ENCODE measurements at regions not wholly inside any gene's neighbourhood (a gene's known extent, or its start where the extent isn't known, plus 50 kb on each side); places are given as distances from the start of the nearest gene placed in this dataset.
A peak's percentile ranks its signal among the peaks of the same experiment; 100 is the strongest.

- peaks cover 18% of the 10 kb centered on the region for H3K27me3 Mint-ChIP-seq (ENCODE audit: insufficient read depth)
- no peaks in the 10 kb centered on the region for H3K36me3 Mint-ChIP-seq (ENCODE audit: low read depth)
- H3K4me1 Mint-ChIP-seq: peaks cover 4% of the 10 kb centered on the region
- no peak overlapping the region for H3K4me3 ChIP-seq (ENCODE audit: low read length)
- TF ChIP-seq CTCF (conservative IDR thresholded peaks at IDR 0.05): no peak
- 84 to 98% methylated on average over 4 of the region's 4 CpGs for WGBS, 2 experiments (ENCODE audit: insufficient coverage in 1 of 2, insufficient read length in 1 of 2)
- H3K4me3 Mint-ChIP-seq: no peak overlapping the region
- H3K27ac ChIP-seq (ENCODE audit: low read depth, low read length): no peak overlapping the region
- H3K9ac ChIP-seq (ENCODE audit: extremely low read depth, low read length, poor library complexity, severe bottlenecking): no peak overlapping the region
- no peaks in the 10 kb centered on the region for H3K4me1 ChIP-seq (ENCODE audit: control insufficient read depth, insufficient read depth, low read length)
- H3K27me3 ChIP-seq (ENCODE audit: control insufficient read depth, insufficient read depth, low read length, poor library complexity, severe bottlenecking): no peaks in the 10 kb centered on the region
- no peak overlapping the region for H3K27ac Mint-ChIP-seq
- H3K9me3 Mint-ChIP-seq: no peaks in the 10 kb centered on the region
- no peaks in the 10 kb centered on the region for H3K9me3 ChIP-seq (ENCODE audit: control insufficient read depth, low read length)
- H3K36me3 ChIP-seq (ENCODE audit: control insufficient read depth, insufficient read depth, low read length): no peaks in the 10 kb centered on the region
- no peak for DNase-seq
Measured at GRCh38 chr3:23668430-23668904, 137.3 kb upstream of the UBE2E1 start.

GRCh38 chr3:23669541-23670255 lies 136.1 kb upstream of the UBE2E1 start:
- H3K4me3 ChIP-seq (ENCODE audit: low read length): no peak overlapping the region
- H3K36me3 ChIP-seq (ENCODE audit: control insufficient read depth, insufficient read depth, low read length): no peaks in the 10 kb centered on the region
- no peaks in the 10 kb centered on the region for H3K36me3 Mint-ChIP-seq (ENCODE audit: low read depth)
- H3K4me3 Mint-ChIP-seq: no peak overlapping the region
- DNase-seq: no peak
- peak overlapping the region; percentile 49 for H3K27ac ChIP-seq (ENCODE audit: low read depth, low read length)
- H3K4me1 Mint-ChIP-seq: peaks cover 4% of the 10 kb centered on the region
- H3K9me3 ChIP-seq (ENCODE audit: control insufficient read depth, low read length): no peaks in the 10 kb centered on the region
- no peaks in the 10 kb centered on the region for H3K9me3 Mint-ChIP-seq
- H3K27me3 Mint-ChIP-seq (ENCODE audit: insufficient read depth): peaks cover 18% of the 10 kb centered on the region
- no peak overlapping the region for H3K27ac Mint-ChIP-seq
- peaks cover 2% of the 10 kb centered on the region for H3K27me3 ChIP-seq (ENCODE audit: control insufficient read depth, insufficient read depth, low read length, poor library complexity, severe bottlenecking)
- no peak overlapping the region for H3K9ac ChIP-seq (ENCODE audit: extremely low read depth, low read length, poor library complexity, severe bottlenecking)
- H3K4me1 ChIP-seq (ENCODE audit: control insufficient read depth, insufficient read depth, low read length): no peaks in the 10 kb centered on the region
- WGBS, 2 experiments (ENCODE audit: insufficient coverage in 1 of 2, insufficient read length in 1 of 2): 89 to 92% methylated on average over 7 to 8 of the region's 8 CpGs
- no peak for TF ChIP-seq CTCF (conservative IDR thresholded peaks at IDR 0.05)

GRCh38 chr3:23671851-23672589 lies 133.7 kb upstream of the UBE2E1 start:
- Histone ChIP-seq H3K9ac (ENCODE audit: extremely low read depth, low read length, poor library complexity, severe bottlenecking) (no peak overlapping the region), H3K9me3 (ENCODE audit: control insufficient read depth, low read length) (no peaks in the 10 kb centered on the region), H3K27me3 (ENCODE audit: control insufficient read depth, insufficient read depth, low read length, poor library complexity, severe bottlenecking) (peaks cover 20% of the 10 kb centered on the region), H3K36me3 (ENCODE audit: control insufficient read depth, insufficient read depth, low read length) (no peaks in the 10 kb centered on the region), H3K27ac (ENCODE audit: low read depth, low read length) (no peak overlapping the region), H3K4me1 (ENCODE audit: control insufficient read depth, insufficient read depth, low read length) (no peaks in the 10 kb centered on the region), H3K4me3 (ENCODE audit: low read length) (no peak overlapping the region)
- DNase-seq: no peak
- H3K27ac Mint-ChIP-seq: no peak overlapping the region
- peaks cover 4% of the 10 kb centered on the region for H3K4me1 Mint-ChIP-seq
- H3K27me3 Mint-ChIP-seq (ENCODE audit: insufficient read depth): peaks cover 18% of the 10 kb centered on the region
- H3K4me3 Mint-ChIP-seq: no peak overlapping the region
- H3K36me3 Mint-ChIP-seq (ENCODE audit: low read depth): no peaks in the 10 kb centered on the region
- WGBS, 2 experiments (ENCODE audit: insufficient coverage in 1 of 2, insufficient read length in 1 of 2): 90 to 96% methylated on average over 2 to 35 of the region's 38 CpGs
- no peaks in the 10 kb centered on the region for H3K9me3 Mint-ChIP-seq
- no peak for TF ChIP-seq CTCF (conservative IDR thresholded peaks at IDR 0.05)
